ENCODE measurements at regions not wholly inside any gene's neighbourhood (a gene's known extent, or its start where the extent isn't known, plus 50 kb on each side); places are given as distances from the start of the nearest gene placed in this dataset.

DNA sequence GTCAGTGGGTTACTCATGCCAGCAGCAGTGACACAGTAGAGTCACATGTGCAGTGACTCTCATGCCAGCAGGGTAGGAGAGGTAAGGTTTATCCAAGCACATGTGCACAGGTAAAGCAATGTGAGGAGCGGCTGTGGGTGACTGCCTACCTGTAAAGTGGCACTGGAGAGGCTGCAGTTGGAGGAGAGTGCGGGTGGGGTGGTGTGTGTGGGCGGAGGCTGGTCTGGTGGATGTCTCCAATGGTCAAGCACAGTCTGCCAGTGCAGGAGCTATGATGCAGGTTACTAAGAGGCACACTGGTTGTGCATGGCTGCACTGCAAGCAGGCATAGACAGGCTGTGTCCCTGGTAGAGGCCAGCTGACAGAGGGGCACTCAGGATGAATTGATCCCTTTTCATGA is 588.2 kb upstream of the FTMT start:
- TF ChIP-seq, protein P1, sequence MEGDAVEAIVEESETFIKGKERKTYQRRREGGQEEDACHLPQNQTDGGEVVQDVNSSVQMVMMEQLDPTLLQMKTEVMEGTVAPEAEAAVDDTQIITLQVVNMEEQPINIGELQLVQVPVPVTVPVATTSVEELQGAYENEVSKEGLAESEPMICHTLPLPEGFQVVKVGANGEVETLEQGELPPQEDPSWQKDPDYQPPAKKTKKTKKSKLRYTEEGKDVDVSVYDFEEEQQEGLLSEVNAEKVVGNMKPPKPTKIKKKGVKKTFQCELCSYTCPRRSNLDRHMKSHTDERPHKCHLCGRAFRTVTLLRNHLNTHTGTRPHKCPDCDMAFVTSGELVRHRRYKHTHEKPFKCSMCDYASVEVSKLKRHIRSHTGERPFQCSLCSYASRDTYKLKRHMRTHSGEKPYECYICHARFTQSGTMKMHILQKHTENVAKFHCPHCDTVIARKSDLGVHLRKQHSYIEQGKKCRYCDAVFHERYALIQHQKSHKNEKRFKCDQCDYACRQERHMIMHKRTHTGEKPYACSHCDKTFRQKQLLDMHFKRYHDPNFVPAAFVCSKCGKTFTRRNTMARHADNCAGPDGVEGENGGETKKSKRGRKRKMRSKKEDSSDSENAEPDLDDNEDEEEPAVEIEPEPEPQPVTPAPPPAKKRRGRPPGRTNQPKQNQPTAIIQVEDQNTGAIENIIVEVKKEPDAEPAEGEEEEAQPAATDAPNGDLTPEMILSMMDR (conservative IDR thresholded peaks at IDR 0.05): no peak
- TF ChIP-seq EZH2 (IDR thresholded peaks at IDR 0.05; ENCODE audit: low read depth): no peak
